SK-N-MC (cell line): ENCODE measurements at regions not wholly inside any gene's neighbourhood (a gene's known extent, or its start where the extent isn't known, plus 50 kb on each side); places are given as distances from the start of the nearest gene placed in this dataset.

ENCODE experiments used
- EZH2 ChIP-seq: fragments of 200-600 bp; sonication (generic); IDR thresholded peaks from one replicate; pipeline ENCODE4 v1.6.1; 2017; ENCODE audit warnings: antibody characterized with exemption
- FOXP2 ChIP-seq: optimal IDR thresholded peaks from 2 replicates; pipeline ENCODE3; 2011; ENCODE audit warnings: mild to moderate bottlenecking, moderate library complexity; ENCODE audit not compliant: insufficient read depth; ENCODE audit errors: extremely low read length, control extremely low read depth
- POLR2AphosphoS5 ChIP-seq: IDR thresholded peaks from 2 replicates; pipeline ENCODE4 v1.6.1; 2012; ENCODE audit warnings: mild to moderate bottlenecking, low read depth, low read length, borderline replicate concordance

DNA sequence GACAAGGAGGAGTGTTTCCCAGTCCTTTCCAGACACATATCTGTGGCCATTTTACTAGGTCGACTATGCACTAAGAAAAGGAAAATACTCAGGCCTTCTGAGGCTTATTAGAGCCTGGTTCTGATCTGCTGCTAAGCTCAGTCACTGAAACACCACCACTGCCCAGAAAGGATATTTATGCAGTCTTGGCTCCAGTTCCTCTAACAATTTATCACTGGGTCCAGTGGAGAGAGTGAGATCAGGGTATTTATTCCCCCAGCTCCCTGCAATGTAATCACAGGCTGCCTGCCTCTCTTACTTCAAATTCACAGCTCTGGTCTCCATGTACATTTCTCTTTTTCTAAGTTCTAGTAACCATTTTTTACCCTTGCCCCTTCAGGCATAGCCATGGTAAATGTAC lies 81.6 kb upstream of the INPP4B start:
- no peak for TF ChIP-seq EZH2
- no peak for TF ChIP-seq POLR2AphosphoS5
- TF ChIP-seq FOXP2: no peak
